ENCODE measurements at regions not wholly inside any gene's neighbourhood (a gene's known extent, or its start where the extent isn't known, plus 50 kb on each side); places are given as distances from the start of the nearest gene placed in this dataset.

DNA sequence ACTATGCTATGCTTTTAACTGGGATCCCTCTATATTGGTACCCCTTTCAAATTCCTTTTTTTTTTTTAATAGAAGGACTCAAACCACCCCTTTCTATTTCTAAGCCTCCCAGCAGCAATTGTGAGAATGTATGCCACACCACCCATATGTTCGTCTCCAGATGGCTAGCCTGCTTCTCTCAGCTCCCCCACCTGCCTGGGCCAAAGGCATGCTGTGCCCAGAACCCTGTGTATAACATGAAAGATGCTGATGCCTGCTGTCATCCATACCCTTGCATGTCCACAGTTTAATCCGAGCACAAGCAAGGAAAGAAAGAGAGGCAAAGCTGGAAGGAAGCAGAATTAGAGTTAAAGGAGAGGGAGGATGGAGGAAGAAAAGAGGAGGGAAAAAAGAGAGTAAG lies 159.5 kb upstream of the CNTN6 start:
- DNase-seq (ENCODE audit: low spot score): no peak

- no peak for DNase-seq (ENCODE audit: low spot score)
These were observed 148.0 kb upstream of the CNTN6 start for GRCh38 chr3:944786-945185.

- no peak for DNase-seq (ENCODE audit: low spot score)
These were observed 147.1 kb upstream of the CNTN6 start for GRCh38 chr3:945738-946137.

GRCh38 chr3:952906-953305 lies 139.9 kb upstream of the CNTN6 start:
- no peak for DNase-seq (ENCODE audit: low spot score)

GRCh38 chr3:963255-963654 lies 129.6 kb upstream of the CNTN6 start:
- no peak for DNase-seq (ENCODE audit: low spot score)

DNA sequence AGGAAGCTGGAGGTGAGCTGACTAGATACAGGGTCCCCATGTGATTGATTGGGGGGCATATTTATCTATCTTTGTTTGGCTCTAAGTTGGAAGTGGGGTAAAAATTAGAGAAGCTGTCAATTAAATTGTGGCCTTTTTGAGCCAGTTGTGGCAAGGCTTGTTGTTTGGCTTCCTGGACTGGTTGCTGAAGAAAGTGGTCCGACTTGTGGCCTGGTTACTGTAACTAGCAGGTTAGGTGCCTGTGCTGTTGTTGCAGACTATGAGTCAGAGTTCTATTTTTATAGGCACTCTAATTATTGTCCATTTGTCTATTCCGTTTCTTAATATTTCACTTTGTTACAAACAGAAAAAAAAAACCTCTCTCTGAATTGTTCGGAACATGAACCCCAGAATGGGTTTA lies 129.1 kb upstream of the CNTN6 start:
- no peak for DNase-seq (ENCODE audit: low spot score)

DNA sequence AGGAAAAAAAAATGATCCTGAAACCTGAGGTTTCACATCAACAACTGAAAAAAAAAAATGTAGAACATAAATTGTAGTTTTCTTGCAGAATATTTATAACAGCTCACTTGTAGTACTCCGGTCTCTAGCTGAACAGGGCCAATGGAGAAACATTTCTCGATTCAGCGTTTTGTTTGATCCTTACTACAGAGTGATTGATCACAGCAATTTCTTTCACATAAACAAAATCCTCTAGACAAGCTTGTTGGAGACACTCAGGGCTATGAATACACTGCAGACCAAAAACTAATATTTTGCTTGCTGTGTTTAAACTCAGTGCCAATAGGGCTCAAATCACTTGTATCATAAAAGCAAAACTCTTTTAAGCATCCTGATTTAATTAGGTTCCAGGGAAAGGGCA lies 127.0 kb upstream of the CNTN6 start:
- DNase-seq (ENCODE audit: low spot score): no peak

GRCh38 chr3:966341-966740 lies 126.5 kb upstream of the CNTN6 start:
- DNase-seq (ENCODE audit: low spot score): no peak

DNA sequence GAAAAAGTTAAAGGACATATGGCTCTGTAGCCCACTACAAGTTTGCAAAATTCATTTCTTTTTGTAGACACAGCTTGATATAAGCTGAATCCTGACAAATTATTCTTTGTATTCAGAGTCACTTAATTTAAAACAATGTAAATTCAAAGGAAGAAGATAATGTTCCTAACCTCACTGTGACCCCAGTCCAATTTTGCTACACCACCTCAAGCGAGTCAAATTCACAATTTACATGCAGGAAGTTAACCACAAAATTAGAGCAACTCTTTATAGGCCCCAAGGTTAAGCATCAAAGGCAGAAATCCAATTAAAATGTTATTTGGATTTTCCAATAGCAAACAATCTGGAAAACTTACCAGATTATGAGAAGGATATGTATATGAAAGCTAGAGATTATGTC lies 119.5 kb upstream of the CNTN6 start:
- DNase-seq (ENCODE audit: low spot score): no peak

GRCh38 chr3:976006-976405 lies 116.8 kb upstream of the CNTN6 start:
- DNase-seq (ENCODE audit: low spot score): no peak

DNA sequence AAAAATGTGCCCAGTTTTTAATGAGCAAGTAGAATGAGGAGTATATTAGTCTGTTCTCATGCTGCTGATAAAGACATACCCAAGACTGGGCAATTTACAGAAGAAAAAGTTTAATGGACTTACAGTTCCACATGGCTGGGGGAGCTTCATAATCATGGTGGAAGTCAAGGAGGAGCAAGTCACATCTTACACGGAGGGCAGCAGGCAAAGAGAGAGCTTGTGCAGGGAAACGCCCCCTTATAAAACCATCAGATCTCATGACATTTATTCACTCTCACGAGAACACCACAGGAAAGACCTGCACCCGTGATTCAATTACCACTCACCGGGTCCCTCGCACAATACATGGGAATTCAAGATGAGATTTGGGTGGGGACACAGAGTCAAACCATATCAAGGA lies 111.7 kb upstream of the CNTN6 start:
- DNase-seq (ENCODE audit: low spot score): no peak

DNA sequence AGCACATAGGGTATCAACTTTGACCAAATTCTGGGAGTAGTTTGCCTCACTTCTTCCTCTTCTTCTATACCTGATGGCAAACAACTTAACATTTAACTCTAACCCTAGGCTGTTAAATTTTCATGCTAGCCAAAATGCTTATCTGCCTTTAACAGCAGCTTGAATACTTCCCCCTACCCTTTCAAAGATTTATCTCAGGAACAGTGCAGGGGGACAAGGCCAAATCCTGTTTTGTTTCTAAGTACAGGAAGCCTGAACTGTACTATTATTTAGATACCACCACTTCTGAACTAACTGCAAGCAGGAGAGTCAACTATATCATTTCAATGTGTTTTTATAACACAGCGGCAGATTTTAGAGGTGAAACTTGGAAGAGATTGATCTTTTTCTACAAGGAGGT lies 104.0 kb upstream of the CNTN6 start:
- DNase-seq (ENCODE audit: low spot score): no peak

DNA sequence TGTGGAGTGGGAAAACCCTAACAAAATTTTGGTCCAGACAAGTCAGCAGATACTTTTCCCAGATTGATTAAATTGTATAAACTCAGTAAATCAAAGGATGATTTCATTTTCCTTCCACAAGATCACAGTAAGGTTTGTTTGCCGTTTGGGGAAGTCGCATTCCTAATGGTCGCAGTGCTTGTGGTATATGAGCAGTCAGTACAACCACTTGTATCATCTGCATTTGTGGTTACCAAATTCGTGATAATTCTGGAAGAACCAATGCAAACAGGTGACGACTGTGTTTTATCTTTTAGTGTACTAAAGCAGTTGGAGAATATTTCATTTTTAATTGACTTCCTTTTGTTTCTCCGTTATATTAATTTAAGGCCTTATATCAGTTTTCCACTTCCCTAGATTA lies 100.0 kb upstream of the CNTN6 start:
- DNase-seq (ENCODE audit: low spot score): no peak

DNA sequence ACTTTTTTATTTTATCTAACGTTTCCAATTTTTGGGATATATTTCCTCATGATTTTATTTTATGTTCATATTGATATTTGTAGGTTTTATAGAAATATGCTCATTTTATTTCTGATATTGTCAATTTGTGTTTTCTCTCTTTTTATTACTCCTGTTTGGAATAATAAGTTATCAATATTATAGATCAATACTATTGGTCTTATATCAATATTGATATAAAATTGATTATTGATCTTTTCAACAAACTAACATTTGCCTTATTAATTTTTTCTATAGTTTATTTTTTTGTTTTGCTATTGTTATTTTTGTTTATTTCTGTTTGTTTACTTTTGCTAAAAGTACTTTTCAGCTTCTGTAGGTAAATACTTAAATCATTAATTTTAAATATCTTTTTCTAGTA lies 90.8 kb upstream of the CNTN6 start:
- no peak for DNase-seq (ENCODE audit: low spot score)

- DNase-seq (ENCODE audit: low spot score): no peak
These were observed 85.0 kb upstream of the CNTN6 start for GRCh38 chr3:1007866-1008265.

DNA sequence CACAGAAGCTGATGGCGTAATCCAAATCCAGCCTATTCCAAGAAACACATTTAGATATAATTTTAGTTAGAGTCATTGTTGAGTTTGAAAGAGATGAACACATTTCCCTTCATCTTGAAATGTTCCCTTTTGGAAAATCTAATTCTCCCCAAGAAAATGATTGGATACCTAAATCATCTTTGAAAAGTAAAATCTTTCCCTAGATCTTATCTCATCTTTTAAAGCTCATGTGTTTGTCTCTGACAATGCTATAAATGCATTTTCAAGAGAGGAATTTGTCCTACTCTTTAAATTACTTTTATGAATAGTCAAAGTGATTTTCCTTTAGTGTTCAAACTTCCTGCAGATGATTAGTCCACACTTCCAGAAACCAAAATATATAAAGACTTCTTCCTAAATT lies 82.6 kb upstream of the CNTN6 start:
- no peak for DNase-seq (ENCODE audit: low spot score)

DNA sequence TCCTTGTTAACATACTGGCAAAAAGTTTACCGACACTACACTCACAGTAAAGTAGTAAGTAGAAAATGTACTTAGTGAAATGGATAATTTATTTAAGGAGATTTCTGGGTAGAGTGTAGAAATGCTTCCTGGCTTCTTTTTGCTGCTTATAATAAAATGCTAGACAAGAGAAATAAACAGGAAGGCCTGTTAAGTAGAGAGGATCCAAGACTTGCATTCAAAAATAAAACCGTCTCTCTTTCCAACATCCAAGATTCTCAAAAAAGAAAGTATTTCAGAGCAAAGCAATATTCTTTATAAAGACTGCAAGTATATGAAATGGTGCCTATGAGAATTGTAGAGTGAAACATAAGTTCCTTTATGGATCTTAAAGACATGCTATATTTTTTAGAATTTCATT lies 77.0 kb upstream of the CNTN6 start:
- DNase-seq (ENCODE audit: low spot score): no peak

DNA sequence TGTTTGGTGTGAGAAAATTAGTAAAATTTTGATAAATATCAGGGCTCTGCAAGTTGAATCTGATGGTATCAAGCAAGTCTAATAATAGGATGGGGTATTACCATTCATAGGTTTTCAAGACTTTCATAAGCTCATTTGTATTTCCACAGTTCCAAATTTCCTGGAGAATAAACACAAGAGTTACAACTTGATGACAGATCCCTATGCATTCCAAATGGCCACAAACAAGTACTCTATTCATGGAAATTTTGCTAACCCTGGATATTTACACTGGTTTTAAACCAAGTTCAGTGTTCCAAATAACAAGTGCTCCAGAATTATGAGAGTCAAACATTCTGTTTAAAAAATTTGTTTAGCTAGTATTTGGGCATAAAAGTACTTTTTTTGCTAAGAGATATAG lies 75.0 kb upstream of the CNTN6 start:
- no peak for DNase-seq (ENCODE audit: low spot score)

DNA sequence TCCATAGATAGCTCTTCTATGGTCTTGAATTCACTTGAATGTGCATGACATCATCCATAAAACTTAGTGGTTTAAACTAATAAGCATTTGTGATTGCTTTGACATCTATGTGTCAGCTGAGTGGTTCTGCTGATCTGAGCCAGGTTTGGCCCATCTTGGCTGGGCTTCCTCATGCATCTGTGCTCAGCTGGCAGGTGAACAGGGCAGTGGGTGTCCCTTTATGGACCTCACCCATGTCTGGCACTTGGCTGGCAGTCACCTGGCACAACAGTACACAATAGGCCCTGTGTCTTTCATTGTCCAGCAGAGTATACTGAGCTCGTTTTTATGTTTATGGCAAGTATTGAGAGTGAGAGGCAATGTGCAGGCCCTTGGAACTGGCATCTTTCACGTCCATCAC lies 73.7 kb upstream of the CNTN6 start:
- no peak for DNase-seq (ENCODE audit: low spot score)

DNA sequence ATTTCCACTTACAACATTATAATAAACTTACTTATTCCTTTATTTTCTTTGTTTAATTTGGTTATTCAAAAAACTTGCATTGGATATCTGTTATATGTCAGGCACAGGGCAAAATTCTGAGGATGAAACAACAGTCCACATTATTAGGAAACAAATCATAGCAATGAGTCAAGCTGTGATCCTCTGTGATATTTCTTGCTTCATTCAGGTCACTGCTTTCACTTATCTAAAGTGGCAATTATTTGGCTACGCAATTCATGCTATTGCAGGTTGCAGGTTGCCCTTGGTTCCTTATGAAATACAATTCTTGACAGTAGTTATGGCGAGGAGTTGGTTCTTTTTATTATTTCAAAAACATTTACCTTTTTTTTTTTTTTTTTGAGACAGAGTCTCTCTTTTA lies 66.4 kb upstream of the CNTN6 start:
- no peak for DNase-seq (ENCODE audit: low spot score)

GRCh38 chr3:1036207-1036826 lies 56.5 kb upstream of the CNTN6 start:
- DNase-seq (ENCODE audit: low spot score): no peak

- DNase-seq (ENCODE audit: low spot score): no peak
These were observed 55.2 kb upstream of the CNTN6 start for GRCh38 chr3:1037631-1038030.

Measured in AG08395 (cell line).